ENCODE measurements at regions not wholly inside any gene's neighbourhood (a gene's known extent, or its start where the extent isn't known, plus 50 kb on each side); places are given as distances from the start of the nearest gene placed in this dataset.

DNA sequence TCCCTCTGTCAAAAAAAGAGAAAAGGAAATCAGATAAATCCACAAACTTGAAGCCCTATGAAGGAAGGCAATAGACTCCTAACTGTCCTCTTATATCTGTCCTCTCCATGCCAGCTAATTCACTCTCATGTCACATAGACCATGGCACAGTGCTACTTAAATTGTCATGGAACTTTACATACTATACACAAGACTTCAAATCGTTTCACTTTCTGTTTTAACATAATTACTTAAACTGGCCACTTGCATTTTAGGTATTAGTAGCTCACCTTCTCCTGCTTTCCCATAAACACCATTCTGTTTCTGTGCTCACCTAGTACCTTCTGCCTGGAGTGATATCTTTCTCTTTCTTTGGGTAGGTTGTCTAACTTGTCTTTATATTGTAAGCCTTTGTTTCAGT is 816.7 kb upstream of the KIF2B start:
- no peak overlapping the region for H3K9ac ChIP-seq (ENCODE audit: low read length)
- no peaks in the 10 kb centered on the region for H3K79me2 ChIP-seq (ENCODE audit: insufficient read depth, low read length)
- DNase-seq (ENCODE audit: low read depth, low spot score) (no peak), ATAC-seq (no peak)
- no peaks in the 10 kb centered on the region for H3K9me2 ChIP-seq (ENCODE audit: insufficient read depth)
- ChIA-PET CTCF (no interaction called here), RAD21 (ENCODE audit: low non-redundant PET in 1 of 2, low total read pairs in 2 of 2, uncharacterized antibody in 2 of 2, unreplicated experiment in 2 of 2) (no interaction called here), POLR2A (no interaction called here)
- intact Hi-C loops (cut with micrococcal nuclease): no loop called here
- H3K36me3 ChIP-seq (ENCODE audit: control insufficient read depth in 1 of 2, insufficient read depth in 2 of 2, low read length in 2 of 2): no peaks in the 10 kb centered on the region
- no peak overlapping the region for H2AFZ ChIP-seq (ENCODE audit: low read depth, low read length, poor library complexity, severe bottlenecking)
- TF ChIP-seq ZFX (IDR thresholded peaks at IDR 0.05) (no peak), TCF7L2 (IDR thresholded peaks at IDR 0.05; ENCODE audit: borderline replicate concordance, extremely low read depth, insufficient read depth, insufficient read length) (no peak), ELF1 (IDR thresholded peaks at IDR 0.05; ENCODE audit: borderline replicate concordance, low read depth) (no peak), EGR1 (IDR thresholded peaks at IDR 0.05; ENCODE audit: low read depth) (no peak), YY1 (IDR thresholded peaks at IDR 0.05; ENCODE audit: extremely low read depth, insufficient replicate concordance, low read depth, low read length) (no peak), POLR2A (IDR thresholded peaks at IDR 0.05; ENCODE audit: borderline replicate concordance, extremely low read depth, insufficient read depth, insufficient read length) (no peak), JUND (IDR thresholded peaks at IDR 0.05) (no peak), ZNF274 (IDR thresholded peaks at IDR 0.05; ENCODE audit: low read depth, low read length) (no peak), SIN3A (IDR thresholded peaks at IDR 0.05; ENCODE audit: low read depth) (no peak), POLR2AphosphoS5 (IDR thresholded peaks at IDR 0.05; ENCODE audit: low read depth, low read length) (no peak), CBX3 (IDR thresholded peaks at IDR 0.05; ENCODE audit: low read depth) (no peak), FOSL1 (IDR thresholded peaks at IDR 0.05; ENCODE audit: low read depth) (no peak), SP1 (IDR thresholded peaks at IDR 0.05; ENCODE audit: low read depth) (no peak), CEBPB (IDR thresholded peaks at IDR 0.05; ENCODE audit: low read depth) (no peak), RAD21 (IDR thresholded peaks at IDR 0.05; ENCODE audit: low read depth) (no peak)
- TF ChIP-seq, protein P1, sequence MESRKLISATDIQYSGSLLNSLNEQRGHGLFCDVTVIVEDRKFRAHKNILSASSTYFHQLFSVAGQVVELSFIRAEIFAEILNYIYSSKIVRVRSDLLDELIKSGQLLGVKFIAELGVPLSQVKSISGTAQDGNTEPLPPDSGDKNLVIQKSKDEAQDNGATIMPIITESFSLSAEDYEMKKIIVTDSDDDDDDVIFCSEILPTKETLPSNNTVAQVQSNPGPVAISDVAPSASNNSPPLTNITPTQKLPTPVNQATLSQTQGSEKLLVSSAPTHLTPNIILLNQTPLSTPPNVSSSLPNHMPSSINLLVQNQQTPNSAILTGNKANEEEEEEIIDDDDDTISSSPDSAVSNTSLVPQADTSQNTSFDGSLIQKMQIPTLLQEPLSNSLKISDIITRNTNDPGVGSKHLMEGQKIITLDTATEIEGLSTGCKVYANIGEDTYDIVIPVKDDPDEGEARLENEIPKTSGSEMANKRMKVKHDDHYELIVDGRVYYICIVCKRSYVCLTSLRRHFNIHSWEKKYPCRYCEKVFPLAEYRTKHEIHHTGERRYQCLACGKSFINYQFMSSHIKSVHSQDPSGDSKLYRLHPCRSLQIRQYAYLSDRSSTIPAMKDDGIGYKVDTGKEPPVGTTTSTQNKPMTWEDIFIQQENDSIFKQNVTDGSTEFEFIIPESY (IDR thresholded peaks at IDR 0.05; ENCODE audit: extremely low read depth, insufficient replicate concordance, low read length): no peak
- TF ChIP-seq, protein P2, sequence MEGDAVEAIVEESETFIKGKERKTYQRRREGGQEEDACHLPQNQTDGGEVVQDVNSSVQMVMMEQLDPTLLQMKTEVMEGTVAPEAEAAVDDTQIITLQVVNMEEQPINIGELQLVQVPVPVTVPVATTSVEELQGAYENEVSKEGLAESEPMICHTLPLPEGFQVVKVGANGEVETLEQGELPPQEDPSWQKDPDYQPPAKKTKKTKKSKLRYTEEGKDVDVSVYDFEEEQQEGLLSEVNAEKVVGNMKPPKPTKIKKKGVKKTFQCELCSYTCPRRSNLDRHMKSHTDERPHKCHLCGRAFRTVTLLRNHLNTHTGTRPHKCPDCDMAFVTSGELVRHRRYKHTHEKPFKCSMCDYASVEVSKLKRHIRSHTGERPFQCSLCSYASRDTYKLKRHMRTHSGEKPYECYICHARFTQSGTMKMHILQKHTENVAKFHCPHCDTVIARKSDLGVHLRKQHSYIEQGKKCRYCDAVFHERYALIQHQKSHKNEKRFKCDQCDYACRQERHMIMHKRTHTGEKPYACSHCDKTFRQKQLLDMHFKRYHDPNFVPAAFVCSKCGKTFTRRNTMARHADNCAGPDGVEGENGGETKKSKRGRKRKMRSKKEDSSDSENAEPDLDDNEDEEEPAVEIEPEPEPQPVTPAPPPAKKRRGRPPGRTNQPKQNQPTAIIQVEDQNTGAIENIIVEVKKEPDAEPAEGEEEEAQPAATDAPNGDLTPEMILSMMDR (IDR thresholded peaks at IDR 0.05 in 2 of 3, conservative IDR thresholded peaks at IDR 0.05 in 1 of 3; ENCODE audit: borderline replicate concordance in 1 of 3, insufficient read depth in 1 of 3, low read depth in 2 of 3, low read length in 2 of 3): no peak
- TF ChIP-seq, protein P3, sequence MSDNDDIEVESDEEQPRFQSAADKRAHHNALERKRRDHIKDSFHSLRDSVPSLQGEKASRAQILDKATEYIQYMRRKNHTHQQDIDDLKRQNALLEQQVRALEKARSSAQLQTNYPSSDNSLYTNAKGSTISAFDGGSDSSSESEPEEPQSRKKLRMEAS (IDR thresholded peaks at IDR 0.05): no peak
- no peaks in the 10 kb centered on the region for H3K27me3 ChIP-seq (ENCODE audit: insufficient read depth, low read length)
- no peaks in the 10 kb centered on the region for H4K20me1 ChIP-seq (ENCODE audit: insufficient read depth)
- no peaks in the 10 kb centered on the region for H3K4me1 ChIP-seq (ENCODE audit: control insufficient read depth in 1 of 2, insufficient read depth in 2 of 2, low read length in 2 of 2)
- no TSS peak for BruUV-seq (replicated peaks)
- peaks cover 35 to 49% of the 10 kb centered on the region in 2 experiments; a peak in 2 of 4 replicates for H3K9me3 ChIP-seq (ENCODE audit: control insufficient read depth in 1 of 2, insufficient read depth in 1 of 2, low read depth in 1 of 2, low read length in 2 of 2)
- no peak overlapping the region for H3K4me2 ChIP-seq (ENCODE audit: low read length)
- H3K4me3 ChIP-seq (replicated peaks in 1 of 2; ENCODE audit: low read depth in 1 of 2, low read length in 2 of 2): no peak overlapping the region
- H3K27ac ChIP-seq (ENCODE audit: low read depth, low read length): no peak overlapping the region

All from HCT116 (cell line).